UCSD-AML1 (cell line): ENCODE measurements at regions not wholly inside any gene's neighbourhood (a gene's known extent, or its start where the extent isn't known, plus 50 kb on each side); places are given as distances from the start of the nearest gene placed in this dataset.

Source experiments
- DNase-seq: peaks from one replicate; lab custom pipeline; 2025; ENCODE audit not compliant: unreplicated experiment; lab: John Stamatoyannopoulos, UW

- no peak for DNase-seq
Observed at GRCh38 chr9:35540315-35540714, 50.4 kb downstream of the RUSC2 start.

- no peak for DNase-seq
Observed at GRCh38 chr9:35546853-35547252, 56.9 kb downstream of the RUSC2 start.

GRCh38 chr9:35547889-35548418 lies 57.1 kb upstream of the TESK1 start:
- no peak for DNase-seq

GRCh38 chr9:35548571-35548970 lies 56.5 kb upstream of the TESK1 start:
- DNase-seq = no peak

- no peak for DNase-seq
Observed at GRCh38 chr9:35549441-35549840, 55.6 kb upstream of the TESK1 start.

- DNase-seq = no peak
Observed at GRCh38 chr9:35552376-35552775, 52.7 kb upstream of the TESK1 start.

GRCh38 chr9:35552837-35553236 lies 52.2 kb upstream of the TESK1 start:
- DNase-seq = no peak

GRCh38 chr9:35553670-35554543 lies 51.2 kb upstream of the TESK1 start:
- DNase-seq = peak; percentile 50

- DNase-seq = no peak
Observed at GRCh38 chr9:35555246-35555701, 49.8 kb upstream of the TESK1 start.
